SK-N-SH treated with all-trans-retinoic acid at 6 μM for 48 hours (cell line): ENCODE measurements at regions not wholly inside any gene's neighbourhood (a gene's known extent, or its start where the extent isn't known, plus 50 kb on each side); places are given as distances from the start of the nearest gene placed in this dataset.

Experiments used
- ARNTL ChIP-seq: fragments of 450-650 bp; formaldehyde crosslinking; IDR thresholded peaks from 2 replicates; pipeline ENCODE4 v1.5.0; 2020; ENCODE audit warnings: low read depth, mild to moderate bottlenecking, moderate library complexity, borderline replicate concordance
- BACH2 ChIP-seq: fragments of 250-450 bp; sonication (Bioruptor Pico); IDR thresholded peaks from 2 replicates; pipeline ENCODE4 v1.9.0; 2021; ENCODE audit warnings: mild to moderate bottlenecking, borderline replicate concordance
- CSRNP3 ChIP-seq: fragments of 250-450 bp; sonication (Bioruptor Pico); IDR thresholded peaks from 2 replicates; pipeline ENCODE4 v1.5.1; 2021; ENCODE audit warnings: mild to moderate bottlenecking, moderate library complexity
- GLIS3 ChIP-seq: fragments of 250-450 bp; sonication (Bioruptor Pico); IDR thresholded peaks from 2 replicates; pipeline ENCODE4 v1.5.0; 2020; ENCODE audit warnings: mild to moderate bottlenecking, moderate library complexity
- OSR1 ChIP-seq: fragments of 250-450 bp; sonication (Bioruptor Pico); IDR thresholded peaks from 2 replicates; pipeline ENCODE4 v1.8.0; 2022; ENCODE audit warnings: moderate library complexity, mild to moderate bottlenecking, inconsistent platforms
- PATZ1 ChIP-seq: fragments of 250-450 bp; sonication (Bioruptor Pico); IDR thresholded peaks from 2 replicates; pipeline ENCODE4 v1.8.0; 2020; ENCODE audit warnings: mild to moderate bottlenecking, moderate library complexity, borderline replicate concordance
- PPARA ChIP-seq: fragments of 250-450 bp; sonication (Bioruptor Pico); IDR thresholded peaks from 2 replicates; pipeline ENCODE4 v1.5.0; 2020; ENCODE audit warnings: mild to moderate bottlenecking, borderline replicate concordance
- SNAI2 ChIP-seq: fragments of 250-450 bp; sonication (Bioruptor Pico); IDR thresholded peaks from 2 replicates; pipeline ENCODE4 v1.5.0; 2020; ENCODE audit warnings: mild to moderate bottlenecking, moderate library complexity
- ZC3H10 ChIP-seq: fragments of 250-450 bp; sonication (Bioruptor Pico); IDR thresholded peaks from 2 replicates; pipeline ENCODE4 v1.5.1; 2021; ENCODE audit warnings: mild to moderate bottlenecking, moderate library complexity
- ZFP3 ChIP-seq: fragments of 250-450 bp; sonication (Bioruptor Pico); IDR thresholded peaks from 2 replicates; pipeline ENCODE4 v1.5.0; 2020; ENCODE audit warnings: mild to moderate bottlenecking, moderate library complexity
- ZFP30 ChIP-seq: fragments of 450-650 bp; formaldehyde crosslinking; IDR thresholded peaks from 2 replicates; pipeline ENCODE4 v1.5.0; 2022; ENCODE audit warnings: mild to moderate bottlenecking, moderate library complexity
- ZNF565 ChIP-seq: fragments of 450-650 bp; formaldehyde crosslinking; conservative IDR thresholded peaks from 2 replicates; pipeline ENCODE4 v1.5.0; 2020; ENCODE audit warnings: low read depth, mild to moderate bottlenecking, moderate library complexity
- ZNF70 ChIP-seq: fragments of 450-650 bp; formaldehyde crosslinking; IDR thresholded peaks from 2 replicates; pipeline ENCODE4 v1.5.0; 2020; ENCODE audit warnings: mild to moderate bottlenecking, moderate library complexity
- ZNF8 ChIP-seq: fragments of 450-650 bp; formaldehyde crosslinking; IDR thresholded peaks from 2 replicates; pipeline ENCODE4 v1.5.0; 2020; ENCODE audit warnings: mild to moderate bottlenecking, moderate library complexity

GRCh38 chr3:69445498-69445897, 59.6 kb upstream of the FRMD4B start:
- TF ChIP-seq PATZ1 (CRISPR knock-in tag) (no peak), CSRNP3 (CRISPR knock-in tag) (no peak), ZNF565 (CRISPR knock-in tag) (no peak), ZFP30 (CRISPR knock-in tag) (no peak), ZNF70 (no peak), ZNF8 (CRISPR knock-in tag) (no peak), PPARA (no peak), SNAI2 (CRISPR knock-in tag) (no peak), ZFP3 (CRISPR knock-in tag) (no peak), GLIS3 (CRISPR knock-in tag) (no peak), ZC3H10 (no peak), ARNTL (no peak), OSR1 (CRISPR knock-in tag) (no peak), BACH2 (CRISPR knock-in tag) (no peak)
